ENCODE measurements at regions not wholly inside any gene's neighbourhood (a gene's known extent, or its start where the extent isn't known, plus 50 kb on each side); places are given as distances from the start of the nearest gene placed in this dataset.

DNA sequence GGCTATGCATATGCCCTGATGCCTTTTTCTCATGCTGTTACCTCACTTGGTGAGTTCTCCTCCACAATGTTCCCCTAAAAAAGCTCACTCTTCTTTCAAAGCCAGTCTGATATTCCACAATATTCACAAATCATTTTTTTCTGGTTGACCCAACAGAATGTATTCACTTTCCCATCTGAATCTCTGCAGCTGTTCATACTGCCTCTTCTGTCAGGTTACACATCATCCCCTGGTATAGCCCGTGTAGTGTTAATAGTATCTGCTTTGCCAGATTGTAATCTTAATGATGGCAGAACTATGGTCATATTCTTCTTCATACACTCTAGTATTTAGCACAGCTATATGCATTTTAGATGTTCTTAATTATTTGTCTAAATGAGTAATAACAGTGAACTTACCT lies 544.3 kb downstream of the EFNB2 start:
- H3K4me3 ChIP-seq (replicated peaks; ENCODE audit: low read depth, low read length), result no peak overlapping the region
- DNase-seq (ENCODE audit: extremely low read depth, insufficient read length), result no peak
- no peaks in the 10 kb centered on the region for H3K36me3 ChIP-seq (ENCODE audit: control insufficient read depth, insufficient read depth, low read length)
- TF ChIP-seq, protein P1, sequence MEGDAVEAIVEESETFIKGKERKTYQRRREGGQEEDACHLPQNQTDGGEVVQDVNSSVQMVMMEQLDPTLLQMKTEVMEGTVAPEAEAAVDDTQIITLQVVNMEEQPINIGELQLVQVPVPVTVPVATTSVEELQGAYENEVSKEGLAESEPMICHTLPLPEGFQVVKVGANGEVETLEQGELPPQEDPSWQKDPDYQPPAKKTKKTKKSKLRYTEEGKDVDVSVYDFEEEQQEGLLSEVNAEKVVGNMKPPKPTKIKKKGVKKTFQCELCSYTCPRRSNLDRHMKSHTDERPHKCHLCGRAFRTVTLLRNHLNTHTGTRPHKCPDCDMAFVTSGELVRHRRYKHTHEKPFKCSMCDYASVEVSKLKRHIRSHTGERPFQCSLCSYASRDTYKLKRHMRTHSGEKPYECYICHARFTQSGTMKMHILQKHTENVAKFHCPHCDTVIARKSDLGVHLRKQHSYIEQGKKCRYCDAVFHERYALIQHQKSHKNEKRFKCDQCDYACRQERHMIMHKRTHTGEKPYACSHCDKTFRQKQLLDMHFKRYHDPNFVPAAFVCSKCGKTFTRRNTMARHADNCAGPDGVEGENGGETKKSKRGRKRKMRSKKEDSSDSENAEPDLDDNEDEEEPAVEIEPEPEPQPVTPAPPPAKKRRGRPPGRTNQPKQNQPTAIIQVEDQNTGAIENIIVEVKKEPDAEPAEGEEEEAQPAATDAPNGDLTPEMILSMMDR (IDR thresholded peaks at IDR 0.05; ENCODE audit: insufficient read depth, low read length, poor library complexity, severe bottlenecking), result no peak
- H3K27me3 ChIP-seq (replicated peaks; ENCODE audit: control insufficient read depth, insufficient read depth, low read length), result no peaks in the 10 kb centered on the region

DNA sequence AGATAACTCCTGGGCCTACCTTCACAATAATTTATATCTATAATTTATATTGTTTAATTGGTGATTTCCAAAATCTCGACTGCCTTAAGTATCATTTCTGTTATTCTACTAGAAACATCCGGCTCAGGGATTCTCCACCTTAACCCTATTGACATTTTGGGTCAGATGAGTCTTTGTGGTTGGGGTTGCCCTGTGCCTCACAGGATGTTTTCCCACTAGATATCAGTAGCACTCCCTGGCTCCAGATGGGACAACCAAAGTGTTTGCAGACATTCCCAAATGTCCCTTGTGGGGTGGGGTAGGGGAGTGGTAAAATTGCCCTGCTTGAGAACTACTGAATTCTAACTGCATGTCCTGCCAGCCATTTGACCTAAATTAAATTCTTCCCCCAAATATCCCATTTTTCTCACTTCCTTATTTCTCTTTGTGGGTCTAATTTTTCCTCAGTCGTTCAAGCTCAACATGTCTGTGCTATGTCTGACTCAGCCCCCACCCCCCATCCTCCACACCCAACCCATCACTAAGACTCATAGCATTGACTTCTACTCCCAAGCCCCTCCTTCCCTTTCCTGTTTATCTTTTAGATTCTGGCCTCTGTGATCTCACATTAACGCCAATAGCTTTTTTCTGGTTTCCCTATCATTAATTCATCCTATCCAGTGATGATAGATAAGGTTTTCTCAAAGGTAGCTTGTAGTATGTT lies 545.1 kb downstream of the EFNB2 start:
- H3K27me3 ChIP-seq (replicated peaks; ENCODE audit: control insufficient read depth, insufficient read depth, low read length), result no peaks in the 10 kb centered on the region
- no peak for DNase-seq (ENCODE audit: extremely low read depth, insufficient read length)
- no peak overlapping the region for H3K4me3 ChIP-seq (replicated peaks; ENCODE audit: low read depth, low read length)
- no peaks in the 10 kb centered on the region for H3K36me3 ChIP-seq (ENCODE audit: control insufficient read depth, insufficient read depth, low read length)
- TF ChIP-seq, protein P1 (IDR thresholded peaks at IDR 0.05; ENCODE audit: insufficient read depth, low read length, poor library complexity, severe bottlenecking), result no peak

DNA sequence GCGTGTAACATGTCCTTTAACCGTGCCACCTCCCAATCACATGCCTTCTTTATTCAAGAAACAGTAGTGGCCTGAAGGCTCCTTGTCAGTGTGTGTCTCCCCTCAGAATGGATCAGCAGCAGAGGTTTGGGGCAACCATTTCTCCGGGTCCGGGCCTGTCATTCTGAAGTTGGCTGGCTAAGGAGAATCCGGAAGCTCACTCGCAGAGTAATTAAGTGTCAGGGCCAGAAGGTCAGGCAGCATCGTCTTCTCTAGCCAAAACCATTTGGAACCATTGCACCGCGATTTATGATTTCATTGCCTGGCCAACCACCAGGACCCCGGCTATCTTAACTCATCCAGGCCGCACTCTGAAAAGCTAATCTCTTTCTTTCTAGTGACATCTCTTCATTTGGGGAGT lies 550.8 kb downstream of the EFNB2 start:
- no peaks in the 10 kb centered on the region for H3K27me3 ChIP-seq (replicated peaks; ENCODE audit: control insufficient read depth, insufficient read depth, low read length)
- no peaks in the 10 kb centered on the region for H3K36me3 ChIP-seq (ENCODE audit: control insufficient read depth, insufficient read depth, low read length)
- TF ChIP-seq, protein P1 (IDR thresholded peaks at IDR 0.05; ENCODE audit: insufficient read depth, low read length, poor library complexity, severe bottlenecking), result no peak
- H3K4me3 ChIP-seq (replicated peaks; ENCODE audit: low read depth, low read length), result no peak overlapping the region
- no peak for DNase-seq (ENCODE audit: extremely low read depth, insufficient read length)

DNA sequence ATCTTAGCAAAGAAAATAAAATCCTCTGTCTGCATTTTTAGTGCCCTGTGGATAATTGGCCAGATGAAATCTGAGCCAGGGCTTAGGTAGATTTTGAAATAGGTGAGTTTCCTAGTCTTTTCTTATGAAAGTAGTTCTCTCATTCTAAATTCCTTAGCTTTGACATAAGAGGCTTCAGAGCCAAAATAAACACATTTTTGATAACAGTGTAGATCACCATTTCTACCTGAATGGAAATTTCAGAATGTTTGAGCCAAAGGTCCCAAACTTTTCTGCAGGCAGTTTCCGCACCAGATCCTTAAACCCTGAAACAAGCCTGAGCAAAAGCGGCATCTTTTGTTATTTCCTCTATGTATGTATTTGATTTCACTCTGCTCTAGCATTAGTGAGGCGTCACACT lies 551.2 kb downstream of the EFNB2 start:
- Histone ChIP-seq H3K27me3 (replicated peaks; ENCODE audit: control insufficient read depth, insufficient read depth, low read length) (no peaks in the 10 kb centered on the region), H3K36me3 (ENCODE audit: control insufficient read depth, insufficient read depth, low read length) (no peaks in the 10 kb centered on the region), H3K4me3 (replicated peaks; ENCODE audit: low read depth, low read length) (no peak overlapping the region)
- DNase-seq (ENCODE audit: extremely low read depth, insufficient read length), result no peak
- TF ChIP-seq, protein P1 (IDR thresholded peaks at IDR 0.05; ENCODE audit: insufficient read depth, low read length, poor library complexity, severe bottlenecking), result no peak

DNA sequence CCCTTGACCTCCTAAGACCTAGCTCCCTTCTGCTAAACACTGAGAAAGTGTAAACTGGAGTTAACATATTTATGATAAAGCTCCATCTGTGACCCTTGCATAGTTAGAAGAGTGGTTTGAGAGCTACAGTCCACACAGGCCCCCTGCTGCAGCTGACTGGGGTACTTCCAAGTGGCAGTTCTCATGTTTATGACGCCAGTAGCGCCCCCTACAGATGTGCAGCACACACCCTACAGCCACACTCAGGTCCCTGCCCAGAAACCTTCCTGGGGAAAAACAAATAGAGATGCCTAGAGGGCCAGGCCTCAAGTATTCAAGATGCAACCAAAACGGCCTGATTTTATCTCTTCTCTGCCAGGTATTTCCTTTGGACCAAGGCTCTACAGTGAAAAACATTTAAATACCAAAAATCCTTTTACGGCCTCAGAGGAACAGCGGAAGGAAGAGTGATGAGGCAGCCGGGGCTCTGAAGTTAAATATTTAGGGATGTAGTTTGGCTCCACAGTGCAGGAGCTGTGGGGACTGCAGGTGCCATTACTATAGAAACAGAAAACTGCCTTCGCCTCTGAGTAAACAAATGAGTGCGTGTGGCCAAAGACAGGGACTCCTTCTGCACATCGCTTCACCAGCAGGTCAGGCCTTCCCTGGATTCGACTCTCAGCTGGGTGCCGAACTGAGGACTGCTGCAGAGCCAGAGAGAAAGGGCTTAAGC lies 553.1 kb downstream of the EFNB2 start:
- Histone ChIP-seq H3K27me3 (replicated peaks; ENCODE audit: control insufficient read depth, insufficient read depth, low read length) (no peaks in the 10 kb centered on the region), H3K36me3 (ENCODE audit: control insufficient read depth, insufficient read depth, low read length) (no peaks in the 10 kb centered on the region), H3K4me3 (replicated peaks; ENCODE audit: low read depth, low read length) (no peak overlapping the region)
- no peak for DNase-seq (ENCODE audit: extremely low read depth, insufficient read length)
- TF ChIP-seq, protein P1 (IDR thresholded peaks at IDR 0.05; ENCODE audit: insufficient read depth, low read length, poor library complexity, severe bottlenecking), result no peak
